Endodermal cell (in vitro differentiated cells): ENCODE measurements at regions not wholly inside any gene's neighbourhood (a gene's known extent, or its start where the extent isn't known, plus 50 kb on each side); places are given as distances from the start of the nearest gene placed in this dataset.
"Not testable (repeated sequence)": the region's sequence is repeated elsewhere in the genome, so short reads cannot be mapped to it uniquely, and the experiment has no call there.

ENCODE experiments used
- DNase-seq: peaks from one replicate; pipeline ENCODE4 v3.0.0-alpha.2; 2017
- H3K27ac ChIP-seq: 2 replicates; pipeline ENCODE4 v1.5.1; 2013; ENCODE audit warnings: mild to moderate bottlenecking, low read depth, low read length, moderate library complexity
- H3K27me3 ChIP-seq: 2 replicates; pipeline ENCODE4 v1.6.1; 2013; ENCODE audit warnings: mild to moderate bottlenecking, low read length, moderate library complexity; ENCODE audit not compliant: insufficient read depth, control insufficient read depth, poor library complexity, severe bottlenecking
- H3K36me3 ChIP-seq: 2 replicates; pipeline ENCODE4 v1.7.0; 2013; ENCODE audit warnings: mild to moderate bottlenecking, low read length, moderate library complexity; ENCODE audit not compliant: control insufficient read depth, insufficient read depth
- H3K4me1 ChIP-seq: one replicate; pipeline ENCODE4 v1.7.0; 2013; ENCODE audit warnings: low read length; ENCODE audit not compliant: control insufficient read depth, insufficient read depth
- H3K4me3 ChIP-seq: 2 replicates; pipeline ENCODE4 v1.5.1; 2013; ENCODE audit warnings: mild to moderate bottlenecking, low read length, moderate library complexity
- H3K9ac ChIP-seq: 2 replicates; pipeline ENCODE4 v1.6.1; 2013; ENCODE audit warnings: mild to moderate bottlenecking, low read length, moderate library complexity; ENCODE audit not compliant: poor library complexity, severe bottlenecking; ENCODE audit errors: extremely low read depth
- H3K9me3 ChIP-seq: 2 replicates; pipeline ENCODE4 v1.6.1; 2013; ENCODE audit warnings: mild to moderate bottlenecking, low read length, moderate library complexity; ENCODE audit not compliant: control insufficient read depth
- H3K27ac Mint-ChIP-seq: 2 replicates; pipeline ENCODE4 v1.8.0; 2020; ENCODE audit warnings: mixed read lengths
- H3K27me3 Mint-ChIP-seq: 2 replicates; pipeline ENCODE4 v1.8.0; 2021; ENCODE audit warnings: mild to moderate bottlenecking, mixed read lengths; ENCODE audit not compliant: insufficient read depth
- H3K36me3 Mint-ChIP-seq: 2 replicates; pipeline ENCODE4 v1.8.0; 2020; ENCODE audit warnings: low read depth, mixed read lengths
- H3K4me1 Mint-ChIP-seq: 2 replicates; pipeline ENCODE4 v1.8.0; 2020; ENCODE audit warnings: mixed read lengths
- H3K4me3 Mint-ChIP-seq: 2 replicates; pipeline ENCODE4 v1.8.0; 2020; ENCODE audit warnings: mild to moderate bottlenecking, moderate library complexity, mixed read lengths
- H3K9me3 Mint-ChIP-seq: 2 replicates; pipeline ENCODE4 v1.8.0; 2020; ENCODE audit warnings: mild to moderate bottlenecking, mixed read lengths
- WGBS, 2 experiments: methylation state at CpG; one replicate each; pipeline versions ENCODE4 v1.1.5 to v1.1.7; 2013; ENCODE audit warnings: missing lambda C conversion rate in 2 of 2, mixed read lengths in 1 of 2; ENCODE audit not compliant: insufficient coverage in 1 of 2, insufficient read length in 1 of 2; 5-methylcytosine and 5-hydroxymethylcytosine counted together
- TF ChIP-seq, protein P1 (sequence below): fragments of 200-600 bp; sonication (generic); conservative IDR thresholded peaks from 2 replicates; pipeline ENCODE4 v1.5.0; 2021; ENCODE audit warnings: antibody characterized with exemption, mild to moderate bottlenecking

DNA sequence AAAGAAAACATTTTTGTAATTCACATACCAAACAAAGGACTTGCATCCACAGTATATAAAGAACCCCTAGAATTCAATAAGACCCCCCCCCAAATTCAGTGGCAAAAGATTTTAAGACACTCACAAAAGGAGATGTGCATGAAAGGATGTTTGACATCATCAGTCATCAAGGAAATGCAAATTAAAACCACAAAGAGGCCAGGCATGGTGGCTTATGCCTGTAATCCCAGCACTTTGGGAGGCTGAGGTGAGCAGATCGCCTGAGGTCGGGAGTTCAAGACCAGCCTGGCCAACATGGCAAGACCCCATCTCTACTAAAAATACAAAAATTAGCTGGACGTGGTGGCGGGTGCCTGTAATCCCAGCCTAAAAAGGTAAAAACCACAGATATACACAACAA, 61.3 kb downstream of the AIPL1 start:
- H3K4me3 Mint-ChIP-seq, H3K27me3 ChIP-seq, H3K36me3 Mint-ChIP-seq, H3K4me1 Mint-ChIP-seq, H3K27ac ChIP-seq, H3K36me3 ChIP-seq, H3K9ac ChIP-seq, H3K27me3 Mint-ChIP-seq, H3K4me3 ChIP-seq, H3K9me3 Mint-ChIP-seq, H3K4me1 ChIP-seq, H3K27ac Mint-ChIP-seq, H3K9me3 ChIP-seq: not testable (repeated sequence)
- DNase-seq: peak; percentile 10
- WGBS, 2 experiments: 85% methylated on average over 4 of the region's 4 CpGs; no CpG with 5 or more reads in 1 of the 2 experiments

DNA sequence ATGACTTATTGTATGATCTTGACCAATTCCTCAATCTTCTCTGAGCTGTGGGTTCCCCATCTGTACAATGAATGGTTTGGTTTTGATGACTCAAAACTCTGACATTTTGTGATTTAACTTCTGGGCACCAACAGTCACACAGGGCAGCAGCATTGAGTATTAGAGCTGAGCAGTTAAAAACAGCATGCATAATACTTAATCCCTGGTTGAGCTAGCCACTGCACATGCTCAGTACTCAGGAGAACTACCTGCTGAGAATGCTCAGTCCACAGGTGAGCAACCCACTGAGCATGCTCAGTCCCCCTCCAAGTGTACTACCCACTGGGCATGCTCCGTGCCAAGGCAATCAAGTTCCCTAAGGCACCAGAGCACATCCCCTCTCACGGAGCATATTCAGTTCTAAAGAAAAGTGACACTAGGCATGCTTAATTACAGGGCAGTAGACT, 68.7 kb downstream of the AIPL1 start:
- TF ChIP-seq, protein P1, sequence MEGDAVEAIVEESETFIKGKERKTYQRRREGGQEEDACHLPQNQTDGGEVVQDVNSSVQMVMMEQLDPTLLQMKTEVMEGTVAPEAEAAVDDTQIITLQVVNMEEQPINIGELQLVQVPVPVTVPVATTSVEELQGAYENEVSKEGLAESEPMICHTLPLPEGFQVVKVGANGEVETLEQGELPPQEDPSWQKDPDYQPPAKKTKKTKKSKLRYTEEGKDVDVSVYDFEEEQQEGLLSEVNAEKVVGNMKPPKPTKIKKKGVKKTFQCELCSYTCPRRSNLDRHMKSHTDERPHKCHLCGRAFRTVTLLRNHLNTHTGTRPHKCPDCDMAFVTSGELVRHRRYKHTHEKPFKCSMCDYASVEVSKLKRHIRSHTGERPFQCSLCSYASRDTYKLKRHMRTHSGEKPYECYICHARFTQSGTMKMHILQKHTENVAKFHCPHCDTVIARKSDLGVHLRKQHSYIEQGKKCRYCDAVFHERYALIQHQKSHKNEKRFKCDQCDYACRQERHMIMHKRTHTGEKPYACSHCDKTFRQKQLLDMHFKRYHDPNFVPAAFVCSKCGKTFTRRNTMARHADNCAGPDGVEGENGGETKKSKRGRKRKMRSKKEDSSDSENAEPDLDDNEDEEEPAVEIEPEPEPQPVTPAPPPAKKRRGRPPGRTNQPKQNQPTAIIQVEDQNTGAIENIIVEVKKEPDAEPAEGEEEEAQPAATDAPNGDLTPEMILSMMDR: no peak
- Histone ChIP-seq H3K27ac (no peak overlapping the region), H3K27me3 (no peaks in the 10 kb centered on the region), H3K4me3 (no peak overlapping the region), H3K9ac (no peak overlapping the region), H3K36me3 (no peaks in the 10 kb centered on the region), H3K4me1 (no peaks in the 10 kb centered on the region), H3K9me3 (no peaks in the 10 kb centered on the region)
- H3K27ac Mint-ChIP-seq: no peak overlapping the region
- peaks cover 9% of the 10 kb centered on the region for H3K4me1 Mint-ChIP-seq
- H3K36me3 Mint-ChIP-seq: no peaks in the 10 kb centered on the region
- H3K27me3 Mint-ChIP-seq: no peaks in the 10 kb centered on the region
- H3K9me3 Mint-ChIP-seq: no peaks in the 10 kb centered on the region
- H3K4me3 Mint-ChIP-seq: no peak overlapping the region
- WGBS, 2 experiments: 50 to 65% methylated on average over 1 to 2 of the region's 2 CpGs
- peak; percentile 77 for DNase-seq

DNA sequence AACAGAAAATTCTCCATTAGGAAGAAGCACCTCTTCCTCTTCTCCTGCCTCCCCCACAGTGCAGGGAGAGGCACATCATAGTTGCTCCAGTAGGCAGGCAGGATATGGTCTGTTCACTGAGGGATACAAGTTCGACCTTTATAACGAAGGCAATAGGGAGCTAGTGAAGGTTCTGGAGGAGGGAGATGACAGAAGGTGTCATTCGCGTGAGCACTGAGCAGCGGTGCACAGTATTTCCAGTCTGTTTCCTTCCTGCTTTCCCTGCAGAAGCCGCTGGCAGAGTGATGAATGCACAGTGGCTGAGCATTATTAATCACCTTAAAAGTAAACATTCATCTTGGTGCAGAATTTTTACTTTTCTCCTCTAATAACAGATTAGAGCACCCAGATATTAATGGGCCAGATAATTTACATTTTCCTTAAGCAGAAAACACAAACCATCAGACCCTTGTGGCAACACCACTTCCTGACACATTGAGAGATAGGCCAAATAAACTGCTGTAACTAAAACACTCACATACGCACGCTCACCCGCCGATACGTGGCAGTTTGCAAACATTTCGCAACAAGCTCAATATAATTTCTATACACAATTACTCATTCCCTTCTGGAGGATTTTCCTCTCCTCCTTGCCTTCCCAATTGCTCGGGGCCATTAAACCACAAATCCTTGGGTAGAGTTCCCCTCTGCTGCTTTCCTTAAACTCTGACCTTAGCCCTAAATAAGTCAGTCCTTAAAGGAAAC, 69.5 kb downstream of the AIPL1 start:
- Mint-ChIP-seq H3K4me3 (no peak overlapping the region), H3K27ac (no peak overlapping the region), H3K9me3 (no peaks in the 10 kb centered on the region), H3K36me3 (no peaks in the 10 kb centered on the region), H3K4me1 (peaks cover 12% of the 10 kb centered on the region), H3K27me3 (no peaks in the 10 kb centered on the region)
- H3K36me3 ChIP-seq: no peaks in the 10 kb centered on the region
- 94 to 97% methylated on average over 10 to 13 of the region's 13 CpGs for WGBS, 2 experiments
- no peaks in the 10 kb centered on the region for H3K9me3 ChIP-seq
- H3K27me3 ChIP-seq: no peaks in the 10 kb centered on the region
- H3K9ac ChIP-seq: no peak overlapping the region
- no peak for DNase-seq
- H3K4me3 ChIP-seq: no peak overlapping the region
- no peak overlapping the region for H3K27ac ChIP-seq
- no peaks in the 10 kb centered on the region for H3K4me1 ChIP-seq
- TF ChIP-seq, protein P1: no peak

DNA sequence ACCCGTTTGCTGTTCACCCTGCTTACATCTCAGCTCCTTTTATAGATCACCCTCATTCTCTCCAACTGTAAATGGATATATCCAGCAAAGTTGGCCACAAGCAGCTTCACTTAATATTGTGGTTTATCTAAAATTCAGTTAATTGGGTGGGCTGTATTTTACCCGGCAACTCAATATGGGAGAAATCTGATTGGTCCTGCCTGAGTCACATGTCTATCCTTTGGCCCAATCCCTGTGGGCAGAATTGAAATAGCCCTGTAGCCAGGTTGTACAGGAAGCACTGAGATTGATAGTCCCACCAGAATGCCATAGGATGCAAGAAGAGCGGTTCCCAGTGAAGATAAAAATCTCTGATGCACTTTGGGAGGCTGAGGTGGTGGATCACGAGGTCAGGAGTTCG, 73.2 kb downstream of the AIPL1 start:
- Histone ChIP-seq H3K27ac (no peak overlapping the region), H3K4me1 (no peaks in the 10 kb centered on the region), H3K36me3 (no peaks in the 10 kb centered on the region), H3K9me3 (no peaks in the 10 kb centered on the region), H3K4me3 (no peak overlapping the region), H3K27me3 (no peaks in the 10 kb centered on the region), H3K9ac (no peak overlapping the region)
- Mint-ChIP-seq H3K4me1 (peaks cover 12% of the 10 kb centered on the region), H3K4me3 (no peak overlapping the region), H3K36me3 (no peaks in the 10 kb centered on the region), H3K27ac (no peak overlapping the region), H3K9me3 (no peaks in the 10 kb centered on the region), H3K27me3 (no peaks in the 10 kb centered on the region)
- TF ChIP-seq, protein P1: no peak
- 84 to 87% methylated on average over 3 to 4 of the region's 5 CpGs for WGBS, 2 experiments
- DNase-seq: peak; percentile 71
